Left ventricle myocardium inferior (tissue), 1 donor: ENCODE measurements at regions not wholly inside any gene's neighbourhood (a gene's known extent, or its start where the extent isn't known, plus 50 kb on each side); places are given as distances from the start of the nearest gene placed in this dataset.

Experiments
- DNase-seq: peaks from one replicate; pipeline ENCODE4 v3.0.0-alpha.2; 2020
- H3K27ac ChIP-seq: fragments of 200-600 bp; replicated peaks from 2 replicates; pipeline ENCODE4 v1.8.0; 2021
- H3K27me3 ChIP-seq: fragments of 200-600 bp; 2 replicates; pipeline ENCODE4 v1.8.0; 2021; ENCODE audit warnings: low read depth
- H3K36me3 ChIP-seq: fragments of 200-600 bp; 2 replicates; pipeline ENCODE4 v1.8.0; 2021
- H3K4me1 ChIP-seq: fragments of 200-600 bp; 2 replicates; pipeline ENCODE4 v1.8.0; 2021
- H3K4me3 ChIP-seq: fragments of 200-600 bp; 2 replicates; pipeline ENCODE4 v1.8.0; 2021; ENCODE audit warnings: mild to moderate bottlenecking, moderate library complexity
- H3K9me3 ChIP-seq: fragments of 200-600 bp; replicated peaks from 2 replicates; pipeline ENCODE4 v1.8.0; 2021
- CTCF ChIP-seq: fragments of 200-600 bp; IDR thresholded peaks from 2 replicates; pipeline ENCODE4 v1.8.0; 2021; ENCODE audit warnings: antibody characterized with exemption, mild to moderate bottlenecking, borderline replicate concordance
- intact Hi-C: fragments of 100-400 bp; cut with micrococcal nuclease; formaldehyde crosslinking; loops from one replicate; pipeline ENCODE4 v1.11.0; 2022
- donor health status: DM: no; HTN: yes; CAD: no; lungs with severe emphysema.

- TF ChIP-seq CTCF = no peak
- Histone ChIP-seq H3K36me3 (no peaks in the 10 kb centered on the region), H3K9me3 (no peaks in the 10 kb centered on the region), H3K27ac (no peak overlapping the region), H3K27me3 (peaks cover 65% of the 10 kb centered on the region), H3K4me3 (no peak overlapping the region), H3K4me1 (no peaks in the 10 kb centered on the region)
- intact Hi-C loops = no loop called here
- DNase-seq = no peak
Measured at GRCh38 chr11:70705097-70705496, 306.8 kb downstream of the CTTN start.

- Histone ChIP-seq H3K4me1 (no peaks in the 10 kb centered on the region), H3K27me3 (peaks cover 73% of the 10 kb centered on the region), H3K9me3 (no peaks in the 10 kb centered on the region), H3K36me3 (no peaks in the 10 kb centered on the region), H3K27ac (no peak overlapping the region), H3K4me3 (no peak overlapping the region)
- DNase-seq = no peak
- no peak for TF ChIP-seq CTCF
- intact Hi-C loops = no loop called here
Measured at GRCh38 chr11:70705930-70706329, 307.6 kb downstream of the CTTN start.

- Histone ChIP-seq H3K9me3 (no peaks in the 10 kb centered on the region), H3K36me3 (no peaks in the 10 kb centered on the region), H3K27me3 (peaks cover 87% of the 10 kb centered on the region), H3K4me3 (no peak overlapping the region), H3K4me1 (no peaks in the 10 kb centered on the region), H3K27ac (no peak overlapping the region)
- intact Hi-C loops = no loop called here
- no peak for DNase-seq
- TF ChIP-seq CTCF = no peak
Measured at GRCh38 chr11:70707821-70708220, 309.5 kb downstream of the CTTN start.

GRCh38 chr11:70709596-70709995 lies 311.3 kb downstream of the CTTN start:
- H3K4me3 ChIP-seq = no peak overlapping the region
- no peak overlapping the region for H3K27ac ChIP-seq
- no peak for DNase-seq
- H3K36me3 ChIP-seq = no peaks in the 10 kb centered on the region
- H3K27me3 ChIP-seq = peaks cover 88% of the 10 kb centered on the region
- no peak for TF ChIP-seq CTCF
- intact Hi-C loops = no loop called here
- H3K4me1 ChIP-seq = no peaks in the 10 kb centered on the region
- H3K9me3 ChIP-seq = no peaks in the 10 kb centered on the region

GRCh38 chr11:70710192-70710591 lies 311.9 kb downstream of the CTTN start:
- no peak overlapping the region for H3K4me3 ChIP-seq
- no peaks in the 10 kb centered on the region for H3K9me3 ChIP-seq
- H3K4me1 ChIP-seq = no peaks in the 10 kb centered on the region
- no peaks in the 10 kb centered on the region for H3K36me3 ChIP-seq
- H3K27me3 ChIP-seq = peaks cover 88% of the 10 kb centered on the region
- intact Hi-C loops = no loop called here
- DNase-seq = no peak
- no peak overlapping the region for H3K27ac ChIP-seq
- TF ChIP-seq CTCF = no peak

- intact Hi-C loops = no loop called here
- TF ChIP-seq CTCF = no peak
- no peak overlapping the region for H3K27ac ChIP-seq
- no peaks in the 10 kb centered on the region for H3K36me3 ChIP-seq
- no peaks in the 10 kb centered on the region for H3K9me3 ChIP-seq
- H3K27me3 ChIP-seq = peaks cover 89% of the 10 kb centered on the region
- no peak for DNase-seq
- no peaks in the 10 kb centered on the region for H3K4me1 ChIP-seq
- no peak overlapping the region for H3K4me3 ChIP-seq
Measured at GRCh38 chr11:70710601-70711000, 312.3 kb downstream of the CTTN start.
